IMR-90 (cell line): ENCODE measurements at regions not wholly inside any gene's neighbourhood (a gene's known extent, or its start where the extent isn't known, plus 50 kb on each side); places are given as distances from the start of the nearest gene placed in this dataset.

Experiments
- ATAC-seq: fragments of 200-7000 bp; cut with Tn5 transposase; 2 replicates; pipeline ENCODE4 v1.9.1; 2020; ENCODE audit warnings: low read depth, mild to moderate bottlenecking, moderate library complexity
- BruUV-seq: library from RNA; stranded (reverse); fragments of 400-500 nt; replicated peaks from 2 replicates; lab custom pipeline; 2021; lab: Mats Ljungman, UMichigan
- CTCF ChIA-PET: fragments of 300-600 bp; formaldehyde crosslinking; extraction: SDS; loops from one replicate; lab custom pipeline; 2021; ENCODE audit warnings: antibody characterized with exemption; lab: Yijun Ruan, JAX
- POLR2A ChIA-PET: fragments of 300-600 bp; sonication (Branson Sonifier 250); formaldehyde crosslinking; loops from one replicate; lab custom pipeline; 2022; ENCODE audit warnings: antibody characterized with exemption; ENCODE audit not compliant: unreplicated experiment; lab: Charles Lee
- DNase-seq: peaks from one replicate; pipeline ENCODE4 v3.0.0; 2013
- H2AFZ ChIP-seq: replicated peaks from 2 replicates; pipeline ENCODE3; 2013; ENCODE audit warnings: low read length, mild to moderate bottlenecking; ENCODE audit not compliant: poor library complexity
- H2AK5ac ChIP-seq: 2 replicates; pipeline ENCODE4 v1.6.1; 2013; ENCODE audit warnings: low read depth, low read length, inconsistent platforms
- H2AK9ac ChIP-seq: replicated peaks from 2 replicates; pipeline ENCODE3; 2013; ENCODE audit warnings: mild to moderate bottlenecking, low read depth, low read length, moderate library complexity; ENCODE audit not compliant: poor library complexity
- H2BK120ac ChIP-seq: 2 replicates; pipeline ENCODE4 v1.6.1; 2013; ENCODE audit warnings: low read depth, low read length, inconsistent platforms
- H2BK15ac ChIP-seq: 3 replicates; pipeline ENCODE4 v1.6.1; 2013; ENCODE audit warnings: low read depth, low read length, inconsistent platforms
- H2BK20ac ChIP-seq: 2 replicates; pipeline ENCODE4 v1.6.1; 2013; ENCODE audit warnings: low read depth, mild to moderate bottlenecking, inconsistent platforms, low read length, moderate library complexity
- H2BK5ac ChIP-seq: 2 replicates; pipeline ENCODE4 v1.6.1; 2013; ENCODE audit warnings: mild to moderate bottlenecking, low read depth, low read length, inconsistent platforms; ENCODE audit not compliant: poor library complexity, severe bottlenecking
- H3K14ac ChIP-seq: replicated peaks from 2 replicates; pipeline ENCODE4 v1.6.1; 2013; ENCODE audit warnings: low read depth, low read length, inconsistent platforms
- H3K18ac ChIP-seq: 2 replicates; pipeline ENCODE4 v1.6.1; 2013; ENCODE audit warnings: low read depth, low read length, control low read depth
- H3K23ac ChIP-seq: 2 replicates; pipeline ENCODE4 v1.6.1; 2013; ENCODE audit warnings: low read depth, low read length, inconsistent platforms
- H3K27ac ChIP-seq: 2 replicates; pipeline ENCODE4 v1.5.1; 2013; ENCODE audit warnings: mild to moderate bottlenecking, control low read depth, low read length; ENCODE audit not compliant: insufficient read depth
- H3K27me3 ChIP-seq: 2 replicates; pipeline ENCODE4 v1.6.1; 2013; ENCODE audit warnings: low read length; ENCODE audit not compliant: control insufficient read depth, insufficient read depth
- H3K36me3 ChIP-seq: 2 replicates; pipeline ENCODE4 v1.6.1; 2013; ENCODE audit warnings: low read length, mixed read lengths; ENCODE audit not compliant: control insufficient read depth, insufficient read depth
- H3K4ac ChIP-seq: 2 replicates; pipeline ENCODE4 v1.6.1; 2013; ENCODE audit warnings: low read depth, low read length, inconsistent platforms
- H3K4me1 ChIP-seq: 2 replicates; pipeline ENCODE4 v1.6.1; 2013; ENCODE audit warnings: low read length, mixed read lengths; ENCODE audit not compliant: control insufficient read depth, insufficient read depth
- H3K4me2 ChIP-seq: 2 replicates; pipeline ENCODE4 v1.6.1; 2013; ENCODE audit warnings: low read depth, mild to moderate bottlenecking, control low read depth, low read length, moderate library complexity
- H3K4me3 ChIP-seq: 2 replicates; pipeline ENCODE4 v1.5.1; 2013; ENCODE audit warnings: low read depth, mild to moderate bottlenecking, control low read depth, low read length, moderate library complexity; ENCODE audit not compliant: insufficient read depth
- H3K56ac ChIP-seq: 2 replicates; pipeline ENCODE4 v1.6.1; 2013; ENCODE audit warnings: low read length, inconsistent platforms; ENCODE audit not compliant: insufficient read depth; ENCODE audit errors: extremely low read depth
- H3K79me1 ChIP-seq, 2 experiments: 2 replicates each; pipeline ENCODE4 v1.6.1; 2013; ENCODE audit warnings: low read length in 2 of 2, inconsistent platforms in 1 of 2, low read depth in 1 of 2
- H3K9ac ChIP-seq: 2 replicates; pipeline ENCODE4 v1.6.1; 2013; ENCODE audit warnings: low read depth, low read length, control low read depth
- H3K9me1 ChIP-seq: 2 replicates; pipeline ENCODE4 v1.6.1; 2013; ENCODE audit warnings: low read length, inconsistent platforms; ENCODE audit not compliant: insufficient read depth
- H3K9me3 ChIP-seq: 2 replicates; pipeline ENCODE4 v1.6.1; 2013; ENCODE audit warnings: low read length; ENCODE audit not compliant: control insufficient read depth, insufficient read depth
- H4K20me1 ChIP-seq: 2 replicates; pipeline ENCODE4 v1.6.1; 2013; ENCODE audit warnings: low read length, inconsistent platforms; ENCODE audit not compliant: insufficient read depth
- H4K5ac ChIP-seq: 2 replicates; pipeline ENCODE4 v1.6.1; 2013; ENCODE audit warnings: mild to moderate bottlenecking, low read depth, low read length, control low read depth
- H4K8ac ChIP-seq, 2 experiments: 2 replicates each; pipeline ENCODE4 v1.6.1; 2013; ENCODE audit warnings: low read depth in 2 of 2, low read length in 2 of 2, control low read depth in 1 of 2, inconsistent platforms in 1 of 2
- H4K91ac ChIP-seq: 2 replicates; pipeline ENCODE4 v1.6.1; 2013; ENCODE audit warnings: low read depth, low read length, inconsistent platforms; ENCODE audit not compliant: insufficient read depth
- BHLHE40 ChIP-seq: fragments of 150-350 bp; IDR thresholded peaks from 2 replicates; pipeline ENCODE4 v1.6.1; 2016; ENCODE audit warnings: mild to moderate bottlenecking, low read depth, low read length
- CEBPB ChIP-seq: IDR thresholded peaks from 2 replicates; pipeline ENCODE4 v1.6.1; 2012; ENCODE audit warnings: low read depth, low read length, improper control_type of control experiment
- CHD1 ChIP-seq: IDR thresholded peaks from 2 replicates; pipeline ENCODE4 v1.6.1; 2012; ENCODE audit warnings: low read depth, low read length, improper control_type of control experiment
- CTCF ChIP-seq: conservative IDR thresholded peaks from 2 replicates; pipeline ENCODE4 v1.5.1; 2012; ENCODE audit warnings: mild to moderate bottlenecking, low read depth, low read length, improper control_type of control experiment
- ELK1 ChIP-seq: fragments of 150-350 bp; IDR thresholded peaks from 2 replicates; pipeline ENCODE4 v1.6.1; 2016; ENCODE audit warnings: low read depth, mild to moderate bottlenecking, low read length, moderate library complexity, borderline replicate concordance
- FOS ChIP-seq: fragments of 150-350 bp; IDR thresholded peaks from 2 replicates; pipeline ENCODE4 v1.6.1; 2016; ENCODE audit warnings: low read depth, low read length
- MAFK ChIP-seq: IDR thresholded peaks from 2 replicates; pipeline ENCODE4 v1.6.1; 2012; ENCODE audit warnings: low read depth, low read length, improper control_type of control experiment
- MAZ ChIP-seq: IDR thresholded peaks from 2 replicates; pipeline ENCODE4 v1.6.1; 2012; ENCODE audit warnings: low read depth, mild to moderate bottlenecking, low read length, improper control_type of control experiment, moderate library complexity, borderline replicate concordance
- MXI1 ChIP-seq: IDR thresholded peaks from 2 replicates; pipeline ENCODE4 v1.6.1; 2012; ENCODE audit warnings: low read depth, mild to moderate bottlenecking, low read length, moderate library complexity, borderline replicate concordance
- NFE2L2 ChIP-seq: fragments of 150-350 bp; IDR thresholded peaks from 2 replicates; pipeline ENCODE4 v1.6.1; 2016; ENCODE audit warnings: low read depth, mild to moderate bottlenecking, low read length
- POLR2A ChIP-seq: IDR thresholded peaks from 2 replicates; pipeline ENCODE4 v1.6.1; 2012; ENCODE audit warnings: mild to moderate bottlenecking, low read depth, low read length
- RAD21 ChIP-seq: IDR thresholded peaks from 2 replicates; pipeline ENCODE4 v1.6.1; 2012; ENCODE audit warnings: low read length, improper control_type of control experiment
- RCOR1 ChIP-seq: IDR thresholded peaks from 2 replicates; pipeline ENCODE4 v1.6.1; 2012; ENCODE audit warnings: mild to moderate bottlenecking, low read length, improper control_type of control experiment; ENCODE audit not compliant: insufficient replicate concordance
- RFX5 ChIP-seq: IDR thresholded peaks from 2 replicates; pipeline ENCODE4 v1.8.0; 2012; ENCODE audit warnings: low read depth, mild to moderate bottlenecking, low read length, moderate library complexity
- SMC3 ChIP-seq: fragments of 150-350 bp; IDR thresholded peaks from 2 replicates; pipeline ENCODE4 v1.6.1; 2016; ENCODE audit warnings: low read depth, mild to moderate bottlenecking, antibody characterized with exemption, low read length, moderate library complexity
- USF2 ChIP-seq: fragments of 150-350 bp; IDR thresholded peaks from 2 replicates; pipeline ENCODE4 v1.6.1; 2017; ENCODE audit warnings: mild to moderate bottlenecking, antibody characterized with exemption, low read length, low read depth
- WGBS, 2 experiments: methylation state at CpG; one replicate each; pipeline versions ENCODE4 v1.1.5 to v1.1.7; 2013; ENCODE audit warnings: missing lambda C conversion rate in 2 of 2; ENCODE audit not compliant: insufficient read length in 1 of 2; ENCODE audit errors: extremely low coverage in 2 of 2; 5-methylcytosine and 5-hydroxymethylcytosine counted together
- dilution Hi-C: fragments of 300-500 bp; cut with HindIII; formaldehyde crosslinking; loops from one replicate; pipeline ENCODE4 v1.14.3; 2018; ENCODE audit warnings: low sequenced_read_pairs; ENCODE audit not compliant: unreplicated experiment
- in situ Hi-C: fragments of 300-500 bp; cut with MboI; formaldehyde crosslinking; loops from 3 replicates; pipeline ENCODE4 v1.14.3; 2019; ENCODE audit warnings: low sequenced_read_pairs, inconsistent platforms, mixed read lengths
- intact Hi-C: fragments of 100-400 bp; cut with micrococcal nuclease; formaldehyde crosslinking; loops from 2 replicates; pipeline ENCODE4 v1.10.0; 2022

GRCh38 chr2:119068154-119068725 is 90.3 kb downstream of the C1QL2 start:
- no peak overlapping the region for H3K56ac ChIP-seq
- no peak overlapping the region for H2AK5ac ChIP-seq
- no peak overlapping the region for H4K5ac ChIP-seq
- H2BK5ac ChIP-seq, result no peak overlapping the region
- no peak overlapping the region for H3K14ac ChIP-seq
- WGBS, 2 experiments, result no CpG with 5 or more reads among the region's 7 CpGs
- no peak overlapping the region for H2BK15ac ChIP-seq
- H2AK9ac ChIP-seq, result no peak overlapping the region
- no peak overlapping the region for H3K4ac ChIP-seq
- in situ Hi-C loops, result no loop called here
- H4K20me1 ChIP-seq, result no peaks in the 10 kb centered on the region; the same call in 1 of the 2 replicates
- H3K27ac ChIP-seq, result no peak overlapping the region
- no peaks in the 10 kb centered on the region for H3K79me1 ChIP-seq
- no TSS peak for BruUV-seq
- no peak overlapping the region for H4K91ac ChIP-seq
- TF ChIP-seq SMC3, result no peak
- TF ChIP-seq USF2, result no peak
- TF ChIP-seq RCOR1, result no peak
- TF ChIP-seq BHLHE40, result no peak
- TF ChIP-seq NFE2L2, result no peak
- no peak for TF ChIP-seq CTCF
- no peak for TF ChIP-seq POLR2A
- no peak for TF ChIP-seq RAD21
- TF ChIP-seq FOS, result no peak
- no peak for TF ChIP-seq CHD1
- TF ChIP-seq CEBPB, result no peak
- no peak for TF ChIP-seq RFX5
- TF ChIP-seq MAFK, result no peak
- no peak for TF ChIP-seq MAZ
- no peak for TF ChIP-seq MXI1
- no peak for TF ChIP-seq ELK1
- no peak overlapping the region for H2BK120ac ChIP-seq
- no peak overlapping the region for H3K18ac ChIP-seq
- no peak overlapping the region for H3K4me2 ChIP-seq
- H3K4me3 ChIP-seq, result no peak overlapping the region
- no peaks in the 10 kb centered on the region for H3K9me3 ChIP-seq
- H3K9ac ChIP-seq, result no peak overlapping the region
- dilution Hi-C loops, result no loop called here
- H3K4me1 ChIP-seq, result no peaks in the 10 kb centered on the region
- H2AFZ ChIP-seq, result no peak overlapping the region
- H2BK20ac ChIP-seq, result no peak overlapping the region
- H3K23ac ChIP-seq, result no peak overlapping the region
- no peak overlapping the region for H4K8ac ChIP-seq
- no peaks in the 10 kb centered on the region for H3K27me3 ChIP-seq
- H3K36me3 ChIP-seq, result no peaks in the 10 kb centered on the region
- no peaks in the 10 kb centered on the region for H3K9me1 ChIP-seq
- DNase-seq (no peak), ATAC-seq (no peak)
- intact Hi-C loops, result no loop called here
- CTCF ChIA-PET, result no interaction called here
- POLR2A ChIA-PET, result no interaction called here
